Tibial nerve (tissue), 4 donors: ENCODE measurements at regions not wholly inside any gene's neighbourhood (a gene's known extent, or its start where the extent isn't known, plus 50 kb on each side); places are given as distances from the start of the nearest gene placed in this dataset.

Source experiments
- CTCF ChIP-seq, 5 experiments: fragments of 200-600 bp in 3 of 5; fragments of 450-650 bp in 2 of 5; sonication (generic) in 3 of 5; IDR thresholded peaks; one replicate each; pipeline ENCODE4 v1.5.1; 2016 to 2019; ENCODE audit warnings: antibody characterized with exemption in 5 of 5, mild to moderate bottlenecking in 3 of 5, moderate library complexity in 2 of 5
- EP300 ChIP-seq, 2 donors: sonication (generic); formaldehyde crosslinking; IDR thresholded peaks; one replicate each; pipeline ENCODE4 v1.6.1; 2017; ENCODE audit warnings: antibody characterized with exemption in 2 of 2, mild to moderate bottlenecking in 1 of 2
- POLR2A ChIP-seq, 2 donors: fragments of 450-650 bp; IDR thresholded peaks; one replicate each; pipeline ENCODE4 v1.6.1; 2017; ENCODE audit warnings: antibody characterized with exemption in 2 of 2, mild to moderate bottlenecking in 2 of 2, moderate library complexity in 2 of 2

- TF ChIP-seq CTCF (IDR thresholded peaks at IDR 0.05) (no peak), POLR2A (IDR thresholded peaks at IDR 0.05) (no peak), EP300 (IDR thresholded peaks at IDR 0.05) (no peak)
These were observed 420.9 kb downstream of the FOXO1 start for GRCh38 chr13:40245567-40245966.
